COR-L47 (cell line): ENCODE measurements at regions not wholly inside any gene's neighbourhood (a gene's known extent, or its start where the extent isn't known, plus 50 kb on each side); places are given as distances from the start of the nearest gene placed in this dataset.

Experiments
- DNase-seq: peaks from one replicate; lab custom pipeline; 2025; lab: John Stamatoyannopoulos, UW

- DNase-seq, result no peak
These were observed 692.4 kb downstream of the PCDH19 start for GRCh38 chrX:99717716-99718115.

- DNase-seq, result no peak
These were observed 704.4 kb downstream of the PCDH19 start for GRCh38 chrX:99705701-99706100.

GRCh38 chrX:99703473-99703872, 706.6 kb downstream of the PCDH19 start:
- no peak for DNase-seq

- DNase-seq, result no peak
These were observed 711.6 kb downstream of the PCDH19 start for GRCh38 chrX:99698451-99698850.

- DNase-seq, result no peak
These were observed 746.9 kb downstream of the PCDH19 start for GRCh38 chrX:99663136-99663535.

- no peak for DNase-seq
These were observed 755.9 kb downstream of the PCDH19 start for GRCh38 chrX:99654188-99654587.

- DNase-seq, result no peak
These were observed 756.7 kb downstream of the PCDH19 start for GRCh38 chrX:99653352-99653751.

- no peak for DNase-seq
These were observed 797.0 kb downstream of the PCDH19 start for GRCh38 chrX:99613041-99613440.

GRCh38 chrX:99603091-99603814, 806.8 kb downstream of the PCDH19 start:
- no peak for DNase-seq

- no peak for DNase-seq
These were observed 808.0 kb downstream of the PCDH19 start for GRCh38 chrX:99602107-99602506.

- no peak for DNase-seq
These were observed 821.1 kb downstream of the PCDH19 start for GRCh38 chrX:99588936-99589335.

- no peak for DNase-seq
These were observed 837.4 kb downstream of the PCDH19 start for GRCh38 chrX:99572711-99573110.

- DNase-seq, result no peak
These were observed 860.7 kb downstream of the PCDH19 start for GRCh38 chrX:99549381-99549780.

GRCh38 chrX:99522450-99522849, 887.6 kb downstream of the PCDH19 start:
- DNase-seq, result no peak

GRCh38 chrX:99507768-99508167, 902.3 kb downstream of the PCDH19 start:
- no peak for DNase-seq

GRCh38 chrX:99495453-99495852, 914.6 kb downstream of the PCDH19 start:
- no peak for DNase-seq

GRCh38 chrX:99494668-99495067, 915.4 kb downstream of the PCDH19 start:
- DNase-seq, result no peak

GRCh38 chrX:99480728-99481127, 929.3 kb downstream of the PCDH19 start:
- DNase-seq, result no peak

GRCh38 chrX:99469439-99469838, 940.6 kb downstream of the PCDH19 start:
- no peak for DNase-seq

- no peak for DNase-seq
These were observed 941.1 kb downstream of the PCDH19 start for GRCh38 chrX:99468993-99469392.

- DNase-seq, result no peak
These were observed 948.9 kb downstream of the PCDH19 start for GRCh38 chrX:99461223-99461622.

GRCh38 chrX:99445336-99445735, 964.7 kb downstream of the PCDH19 start:
- no peak for DNase-seq

- no peak for DNase-seq
These were observed 988.3 kb downstream of the PCDH19 start for GRCh38 chrX:99421796-99422195.

GRCh38 chrX:99415470-99415869, 994.6 kb downstream of the PCDH19 start:
- DNase-seq, result no peak
